ENCODE measurements at regions not wholly inside any gene's neighbourhood (a gene's known extent, or its start where the extent isn't known, plus 50 kb on each side); places are given as distances from the start of the nearest gene placed in this dataset.
A peak's percentile ranks its signal among the peaks of the same experiment; 100 is the strongest.

- TF ChIP-seq, protein P1, sequence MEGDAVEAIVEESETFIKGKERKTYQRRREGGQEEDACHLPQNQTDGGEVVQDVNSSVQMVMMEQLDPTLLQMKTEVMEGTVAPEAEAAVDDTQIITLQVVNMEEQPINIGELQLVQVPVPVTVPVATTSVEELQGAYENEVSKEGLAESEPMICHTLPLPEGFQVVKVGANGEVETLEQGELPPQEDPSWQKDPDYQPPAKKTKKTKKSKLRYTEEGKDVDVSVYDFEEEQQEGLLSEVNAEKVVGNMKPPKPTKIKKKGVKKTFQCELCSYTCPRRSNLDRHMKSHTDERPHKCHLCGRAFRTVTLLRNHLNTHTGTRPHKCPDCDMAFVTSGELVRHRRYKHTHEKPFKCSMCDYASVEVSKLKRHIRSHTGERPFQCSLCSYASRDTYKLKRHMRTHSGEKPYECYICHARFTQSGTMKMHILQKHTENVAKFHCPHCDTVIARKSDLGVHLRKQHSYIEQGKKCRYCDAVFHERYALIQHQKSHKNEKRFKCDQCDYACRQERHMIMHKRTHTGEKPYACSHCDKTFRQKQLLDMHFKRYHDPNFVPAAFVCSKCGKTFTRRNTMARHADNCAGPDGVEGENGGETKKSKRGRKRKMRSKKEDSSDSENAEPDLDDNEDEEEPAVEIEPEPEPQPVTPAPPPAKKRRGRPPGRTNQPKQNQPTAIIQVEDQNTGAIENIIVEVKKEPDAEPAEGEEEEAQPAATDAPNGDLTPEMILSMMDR (IDR thresholded peaks at IDR 0.05; ENCODE audit: unreplicated experiment in 3 of 3) = no peak
- Mint-ChIP-seq H3K27ac (peak overlapping the region in 2 of 3 experiments; percentile 18 to 61), H3K36me3 (ENCODE audit: low read depth) (no peaks in the 10 kb centered on the region), H3K4me1 (peaks cover 16% of the 10 kb centered on the region), H3K4me3 (no peak overlapping the region), H3K9me3 (peaks cover 6% of the 10 kb centered on the region), H3K27me3 (ENCODE audit: low read depth) (no peaks in the 10 kb centered on the region)
These were observed 240.5 kb upstream of the ANKRD50 start for GRCh38 chr4:124953061-124953460.

DNA sequence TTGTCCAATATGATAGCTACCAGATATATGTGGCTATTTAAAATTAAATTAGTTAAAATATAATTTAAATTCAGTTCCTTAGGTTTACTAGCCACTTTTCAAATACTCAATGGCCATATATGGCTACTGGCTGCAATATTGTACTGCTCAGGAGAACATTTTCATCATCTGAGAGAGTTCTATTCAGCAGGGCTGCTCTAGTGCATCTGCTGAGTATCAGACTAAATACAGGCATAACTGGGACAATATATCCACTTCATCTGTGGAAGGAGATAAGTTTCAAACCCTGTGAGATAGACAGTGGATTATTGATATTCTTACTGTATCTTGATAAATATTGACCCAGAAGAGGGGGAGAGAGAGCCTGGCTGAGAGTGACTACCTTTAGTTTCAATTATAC, 240.1 kb upstream of the ANKRD50 start:
- no peaks in the 10 kb centered on the region for H3K36me3 Mint-ChIP-seq (ENCODE audit: low read depth)
- no peak overlapping the region for H3K4me3 Mint-ChIP-seq
- peaks cover 6% of the 10 kb centered on the region for H3K9me3 Mint-ChIP-seq
- H3K27me3 Mint-ChIP-seq (ENCODE audit: low read depth) = no peaks in the 10 kb centered on the region
- TF ChIP-seq, protein P1 (IDR thresholded peaks at IDR 0.05; ENCODE audit: unreplicated experiment in 3 of 3) = no peak
- H3K4me1 Mint-ChIP-seq = peaks cover 19% of the 10 kb centered on the region
- peak overlapping the region in 2 of 3 experiments; percentile 18 to 61 for H3K27ac Mint-ChIP-seq

- Mint-ChIP-seq H3K36me3 (ENCODE audit: low read depth) (no peaks in the 10 kb centered on the region), H3K4me1 (peaks cover 18% of the 10 kb centered on the region), H3K4me3 (no peak overlapping the region), H3K27ac (no peak overlapping the region), H3K9me3 (peaks cover 6% of the 10 kb centered on the region), H3K27me3 (ENCODE audit: low read depth) (no peaks in the 10 kb centered on the region)
- TF ChIP-seq, protein P1 (IDR thresholded peaks at IDR 0.05; ENCODE audit: unreplicated experiment in 3 of 3) = no peak
These were observed 236.6 kb upstream of the ANKRD50 start for GRCh38 chr4:124948976-124949597.

GRCh38 chr4:124947622-124948265, 235.2 kb upstream of the ANKRD50 start:
- TF ChIP-seq, protein P1 (IDR thresholded peaks at IDR 0.05; ENCODE audit: unreplicated experiment in 3 of 3) = no peak
- Mint-ChIP-seq H3K27me3 (ENCODE audit: low read depth) (no peaks in the 10 kb centered on the region), H3K4me1 (peaks cover 5% of the 10 kb centered on the region), H3K36me3 (ENCODE audit: low read depth) (no peaks in the 10 kb centered on the region), H3K4me3 (no peak overlapping the region), H3K27ac (no peak overlapping the region), H3K9me3 (peaks cover 6% of the 10 kb centered on the region)

DNA sequence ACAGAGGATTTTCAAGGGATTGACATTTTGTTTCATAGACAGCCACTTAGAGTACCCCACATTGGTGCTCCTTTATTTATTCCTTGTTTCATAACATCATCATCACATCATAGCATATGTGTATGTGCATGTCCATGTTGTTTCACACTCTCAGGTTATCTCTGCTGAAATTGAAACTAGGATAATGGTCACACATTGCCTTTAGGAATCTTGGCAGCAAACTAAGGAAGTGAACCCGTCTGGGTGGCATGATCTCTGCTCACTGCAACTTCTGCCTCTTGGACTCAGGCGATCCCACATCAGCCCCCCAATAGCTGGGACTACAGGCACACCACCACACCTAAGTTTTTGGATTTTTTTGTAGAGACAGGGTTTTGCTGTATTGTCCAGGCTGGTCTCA, 234.2 kb upstream of the ANKRD50 start:
- TF ChIP-seq, protein P1 (IDR thresholded peaks at IDR 0.05; ENCODE audit: unreplicated experiment in 3 of 3) = no peak
- no peak overlapping the region for H3K4me3 Mint-ChIP-seq
- H3K27me3 Mint-ChIP-seq (ENCODE audit: low read depth) = no peaks in the 10 kb centered on the region
- peaks cover 3% of the 10 kb centered on the region for H3K4me1 Mint-ChIP-seq
- no peaks in the 10 kb centered on the region for H3K36me3 Mint-ChIP-seq (ENCODE audit: low read depth)
- H3K27ac Mint-ChIP-seq = no peak overlapping the region
- peaks cover 5% of the 10 kb centered on the region for H3K9me3 Mint-ChIP-seq

DNA sequence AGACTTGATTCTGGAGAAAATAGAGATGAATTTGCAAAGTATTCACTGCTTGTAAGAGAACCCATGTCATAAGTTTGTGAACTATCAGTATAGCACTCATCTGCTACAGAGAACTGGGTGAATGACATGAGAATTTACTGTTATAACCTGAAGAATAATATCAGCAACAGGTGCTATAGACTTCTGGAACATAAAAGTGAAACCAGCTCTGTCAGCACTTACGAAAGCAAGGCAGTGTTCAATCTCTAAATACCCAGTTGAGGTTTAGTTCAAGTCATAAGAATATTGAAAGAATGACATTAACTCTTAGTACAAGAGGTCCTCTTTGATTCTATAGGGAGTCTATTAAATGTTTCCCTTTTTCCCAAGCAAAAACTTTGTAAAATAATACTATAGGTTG, 232.9 kb upstream of the ANKRD50 start:
- Mint-ChIP-seq H3K36me3 (ENCODE audit: low read depth) (no peaks in the 10 kb centered on the region), H3K4me3 (no peak overlapping the region), H3K9me3 (no peaks in the 10 kb centered on the region), H3K4me1 (peaks cover 5% of the 10 kb centered on the region), H3K27ac (no peak overlapping the region), H3K27me3 (ENCODE audit: low read depth) (no peaks in the 10 kb centered on the region)
- TF ChIP-seq, protein P1 (IDR thresholded peaks at IDR 0.05; ENCODE audit: unreplicated experiment in 3 of 3) = no peak

All from nephron (organoid).